LNCAP (cell line): ENCODE measurements at regions not wholly inside any gene's neighbourhood (a gene's known extent, or its start where the extent isn't known, plus 50 kb on each side); places are given as distances from the start of the nearest gene placed in this dataset.

Experiments
- TF ChIP-seq, protein P1 (sequence below): fragments of 450-650 bp; IDR thresholded peaks from 2 replicates; pipeline ENCODE4 v1.5.1; 2017; ENCODE audit warnings: mild to moderate bottlenecking

DNA sequence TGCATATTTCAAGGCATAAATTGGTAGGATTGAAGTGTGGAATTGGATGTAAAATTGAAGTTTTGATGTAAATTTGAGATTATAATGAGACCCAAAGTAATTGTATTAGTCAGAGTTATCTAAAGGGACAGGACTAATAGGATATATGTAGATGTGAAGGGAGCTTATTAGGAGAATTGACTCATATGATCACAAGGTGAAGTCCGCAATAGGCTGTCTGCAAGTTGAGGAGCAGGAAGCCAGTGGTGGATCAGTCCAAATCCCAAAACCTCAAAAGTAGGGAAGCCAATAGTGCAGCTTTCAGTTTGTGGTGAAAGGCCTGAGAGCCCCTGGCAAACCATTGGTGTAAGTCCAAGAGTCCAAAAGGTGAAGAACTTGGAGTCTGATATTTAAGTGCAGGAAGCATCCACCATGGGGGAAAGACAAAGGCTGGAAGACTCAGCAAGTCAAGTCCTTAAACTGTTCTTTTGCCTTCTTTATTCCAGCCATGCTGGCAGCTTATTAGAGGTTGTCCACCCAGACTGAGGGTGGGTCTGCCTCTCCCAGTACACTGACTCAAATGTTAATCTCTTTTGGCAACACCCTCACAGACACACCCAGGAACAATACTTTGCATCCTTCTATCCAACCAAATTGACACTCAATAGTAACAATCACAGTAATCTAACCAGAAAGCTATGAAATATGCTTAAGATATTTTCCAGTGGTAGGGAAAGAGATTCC is 442.6 kb upstream of the PTCHD4 start:
- TF ChIP-seq, protein P1, sequence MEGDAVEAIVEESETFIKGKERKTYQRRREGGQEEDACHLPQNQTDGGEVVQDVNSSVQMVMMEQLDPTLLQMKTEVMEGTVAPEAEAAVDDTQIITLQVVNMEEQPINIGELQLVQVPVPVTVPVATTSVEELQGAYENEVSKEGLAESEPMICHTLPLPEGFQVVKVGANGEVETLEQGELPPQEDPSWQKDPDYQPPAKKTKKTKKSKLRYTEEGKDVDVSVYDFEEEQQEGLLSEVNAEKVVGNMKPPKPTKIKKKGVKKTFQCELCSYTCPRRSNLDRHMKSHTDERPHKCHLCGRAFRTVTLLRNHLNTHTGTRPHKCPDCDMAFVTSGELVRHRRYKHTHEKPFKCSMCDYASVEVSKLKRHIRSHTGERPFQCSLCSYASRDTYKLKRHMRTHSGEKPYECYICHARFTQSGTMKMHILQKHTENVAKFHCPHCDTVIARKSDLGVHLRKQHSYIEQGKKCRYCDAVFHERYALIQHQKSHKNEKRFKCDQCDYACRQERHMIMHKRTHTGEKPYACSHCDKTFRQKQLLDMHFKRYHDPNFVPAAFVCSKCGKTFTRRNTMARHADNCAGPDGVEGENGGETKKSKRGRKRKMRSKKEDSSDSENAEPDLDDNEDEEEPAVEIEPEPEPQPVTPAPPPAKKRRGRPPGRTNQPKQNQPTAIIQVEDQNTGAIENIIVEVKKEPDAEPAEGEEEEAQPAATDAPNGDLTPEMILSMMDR = no peak

DNA sequence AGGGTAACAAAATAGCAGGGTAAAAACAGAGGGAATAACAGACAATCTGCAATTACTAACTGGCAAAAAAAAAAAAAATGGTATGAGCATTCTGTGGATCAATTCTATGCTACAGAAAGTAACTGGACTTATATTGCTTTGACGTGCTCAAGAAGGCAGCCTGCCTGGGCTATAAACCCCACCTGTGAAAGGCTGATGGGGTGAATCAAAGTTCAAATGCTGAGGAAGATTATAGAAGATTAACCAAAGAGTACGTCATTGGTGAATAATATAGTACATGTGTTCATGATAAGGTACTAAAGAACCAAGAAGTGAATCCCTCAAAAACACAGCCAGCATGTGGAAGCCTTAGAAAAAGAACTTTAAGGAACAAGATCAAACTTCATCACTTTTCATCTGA is 441.9 kb upstream of the PTCHD4 start:
- TF ChIP-seq, protein P1 = no peak

DNA sequence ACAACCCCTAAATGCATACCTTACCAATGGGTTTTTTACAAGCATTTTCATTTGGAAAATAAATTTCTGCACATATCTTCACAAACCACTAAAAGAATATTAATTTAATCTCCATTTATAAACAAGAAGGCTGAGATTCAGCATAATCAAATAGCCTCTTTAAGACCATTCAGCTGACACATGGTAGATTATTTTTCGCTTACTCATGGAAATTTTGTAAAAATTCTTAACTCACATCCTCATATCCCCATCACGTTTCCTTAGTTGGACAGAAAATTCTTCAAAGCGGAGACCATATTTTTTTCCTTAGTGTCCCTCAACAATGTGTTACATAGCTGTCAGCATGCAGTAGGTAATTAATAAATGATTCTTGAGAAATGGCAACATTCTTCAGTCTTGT is 439.6 kb upstream of the PTCHD4 start:
- TF ChIP-seq, protein P1 = no peak

DNA sequence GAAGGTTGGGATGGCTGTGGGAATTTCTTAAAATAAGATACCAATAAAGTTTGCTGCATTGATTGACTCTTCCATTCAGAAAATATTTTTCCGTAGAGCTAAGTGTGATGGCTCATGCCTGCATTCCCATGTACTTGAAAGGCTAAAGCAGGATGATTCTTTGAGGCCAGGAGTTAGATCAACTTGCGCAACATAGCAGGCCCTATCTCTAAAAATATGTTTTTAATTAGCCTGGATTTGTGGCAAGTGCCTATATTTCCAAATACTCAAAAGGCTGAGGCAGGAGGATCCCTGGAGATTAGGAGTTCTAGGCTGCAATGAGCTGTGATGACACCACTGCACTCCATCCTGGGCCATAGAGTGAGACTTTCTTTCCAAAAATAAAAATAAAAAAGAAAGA is 431.2 kb upstream of the PTCHD4 start:
- TF ChIP-seq, protein P1 = no peak

DNA sequence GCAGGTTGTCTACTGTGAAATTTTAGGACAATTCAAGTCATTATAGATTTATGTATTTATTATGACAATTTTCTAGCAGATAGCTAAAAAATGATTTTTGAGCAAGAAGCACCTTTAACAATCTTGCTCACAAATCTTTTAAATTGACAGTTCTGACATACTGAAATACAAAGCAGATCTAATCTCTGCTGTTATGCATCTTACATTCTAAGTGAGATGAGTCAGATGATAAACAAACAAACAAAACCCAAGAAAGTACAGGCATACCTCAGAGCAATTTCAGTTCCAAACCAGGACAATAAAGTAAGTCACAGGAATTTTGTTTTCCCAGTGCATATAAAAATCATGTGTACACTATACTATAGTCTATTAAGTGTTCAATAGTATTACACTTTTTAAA is 430.7 kb upstream of the PTCHD4 start:
- TF ChIP-seq, protein P1 = no peak

DNA sequence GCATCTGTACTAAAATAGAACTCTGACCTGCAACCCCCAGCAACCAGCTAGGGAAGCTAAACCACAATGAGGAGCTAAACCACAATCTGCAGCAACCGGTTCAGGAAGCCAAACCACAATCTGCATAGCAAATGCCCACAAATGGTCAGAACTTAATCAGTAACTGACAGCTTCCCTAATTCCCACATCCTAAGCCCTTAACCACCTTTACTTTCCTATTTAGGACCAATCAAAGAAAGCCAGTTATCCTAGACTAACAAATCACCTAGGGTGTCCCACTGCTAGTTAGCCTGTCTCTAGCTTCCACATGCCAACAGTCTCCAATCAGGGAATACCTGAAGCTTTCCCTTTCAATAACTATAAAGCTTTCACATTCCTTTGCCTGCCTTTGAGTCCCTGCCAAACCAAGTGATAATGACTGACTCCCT is 424.6 kb upstream of the PTCHD4 start:
- TF ChIP-seq, protein P1 = no peak

DNA sequence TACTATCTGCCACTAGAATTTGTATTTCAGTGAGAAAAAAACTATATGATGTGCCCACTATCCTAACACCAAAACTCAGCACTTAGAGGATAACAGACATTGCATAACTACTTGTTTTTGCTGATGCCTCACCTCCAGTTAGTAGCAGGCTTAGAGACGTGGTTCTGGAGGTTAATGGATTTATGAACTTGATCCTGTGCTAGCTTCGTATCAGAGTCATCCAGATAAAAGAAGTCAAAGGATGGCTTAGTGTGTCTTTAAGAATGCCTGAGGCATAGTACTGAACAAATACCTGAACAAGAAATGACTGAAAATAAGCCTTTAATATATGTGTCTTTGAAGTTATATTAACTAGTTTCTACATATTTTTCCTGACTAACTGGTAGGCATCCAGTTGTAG is 414.9 kb upstream of the PTCHD4 start:
- TF ChIP-seq, protein P1 = no peak

DNA sequence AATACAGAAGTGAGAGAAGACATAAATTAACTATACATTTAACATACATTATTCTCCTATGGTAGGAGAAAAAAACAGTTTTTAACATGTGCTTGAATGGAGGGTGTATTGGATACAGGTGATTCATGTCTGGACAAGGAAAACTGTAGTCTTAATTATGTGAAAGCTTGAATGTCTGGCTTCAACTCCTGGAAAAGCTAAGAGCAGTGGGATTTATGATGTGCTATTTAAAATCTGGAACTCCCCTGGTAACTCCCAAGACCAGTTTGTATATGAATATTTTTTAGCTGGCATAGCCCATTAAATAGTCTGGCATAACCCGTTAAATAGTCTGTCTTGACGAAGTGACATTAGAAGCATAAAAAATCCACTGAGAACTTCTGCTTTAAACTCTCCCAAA is 410.0 kb upstream of the PTCHD4 start:
- TF ChIP-seq, protein P1 = no peak
